Pancreas (tissue), 10 donors: ENCODE measurements at regions not wholly inside any gene's neighbourhood (a gene's known extent, or its start where the extent isn't known, plus 50 kb on each side); places are given as distances from the start of the nearest gene placed in this dataset.

ENCODE experiments used
- ATAC-seq, 4 donors: fragments of 200-7000 bp; cut with Tn5 transposase; one replicate each; pipeline versions ENCODE4 v1.8.0 to v1.9.1; 2020; ENCODE audit warnings: mild to moderate bottlenecking in 4 of 4, moderate library complexity in 4 of 4
- DNase-seq, 6 donors: peaks; one replicate each; pipeline ENCODE4 v3.0.0-alpha.2; 2020
- FAIRE-seq: peaks from 2 replicates; lab custom pipeline; 2012; peaks lifted over from hg19 to GRCh38; lab: Jason Lieb, UNC
- H3K27ac ChIP-seq, 4 donors: fragments of 200-600 bp; sonication (generic); 1 replicate in 3 of 4; 2 replicates in 1 of 4; pipeline versions ENCODE4 v1.5.0 to v1.8.0; 2020
- H3K27me3 ChIP-seq, 4 donors: fragments of 200-600 bp; one replicate each; pipeline ENCODE4 v1.8.0; 2021
- H3K36me3 ChIP-seq, 3 donors: fragments of 200-600 bp; sonication (generic) in 1 of 3; one replicate each; pipeline versions ENCODE4 v1.5.0 to v1.8.0; 2020 to 2021
- H3K4me1 ChIP-seq, 3 donors: fragments of 200-600 bp; one replicate each; pipeline ENCODE4 v1.8.0; 2021
- H3K4me3 ChIP-seq, 4 donors: fragments of 200-600 bp; sonication (generic) in 2 of 4; one replicate each; pipeline versions ENCODE4 v1.5.0 to v1.8.0; 2020 to 2021
- H3K9me3 ChIP-seq, 4 donors: fragments of 200-600 bp; one replicate each; pipeline ENCODE4 v1.8.0; 2021
- WGBS, 2 donors: extraction: QIAGEN DNeasy Blood & Tissue Kit; methylation state at CpG; one replicate each; pipeline ENCODE4 v1.1.7; 2013; 5-methylcytosine and 5-hydroxymethylcytosine counted together
- intact Hi-C, 3 donors: fragments of 100-400 bp; cut with DNase I; formaldehyde crosslinking; loops; one replicate each; pipeline versions ENCODE4 v1.11.1 to v1.14.2; 2022
- TF ChIP-seq, protein P1 (sequence below), 4 donors: fragments of 200-600 bp; sonication (generic) in 3 of 4; IDR thresholded peaks; one replicate each; pipeline versions ENCODE4 v1.5.0 to v1.8.0; 2021; ENCODE audit warnings: antibody characterized with exemption in 4 of 4
- donor health status: healthy with polysubstance abuse.
- donor health status: DM: no; HTN: no; CAD: no; lungs with moderate emphysema.
- donor health status: DM: no; HTN: no; CAD: no.
- donor health status: control.
- donor health status: control.
- donor health status: Bipolar disorder and iron deficiency.
- donor health status: DM: yes; HTN: yes; CAD: no.
- donor health status: DM: no; HTN: no; CAD: no.
- donor health status: DM: no; HTN: no; CAD: no.
- donor health status: DM: yes; HTN: yes; CAD: no.

DNA sequence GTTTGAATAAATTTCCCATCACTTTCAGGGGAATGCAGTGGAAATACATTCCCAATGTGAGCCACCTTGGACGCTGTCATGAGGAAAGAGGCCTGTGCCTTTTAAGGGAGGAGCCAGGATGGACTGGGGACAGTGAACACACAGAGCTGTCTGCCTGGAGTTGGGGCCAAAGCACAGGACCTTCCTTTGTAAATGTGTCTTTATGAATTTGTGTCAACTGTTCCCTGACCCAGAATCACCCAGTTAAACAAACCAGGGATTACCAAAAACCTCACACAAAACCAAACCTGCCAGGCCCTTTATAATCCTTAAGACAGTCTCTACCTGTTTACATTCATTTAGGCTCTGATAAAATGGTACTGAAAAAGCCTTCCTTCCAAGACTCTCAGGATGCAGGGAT lies 513.7 kb downstream of the MAFB start:
- Histone ChIP-seq H3K36me3 (no peaks in the 10 kb centered on the region), H3K9me3 (no peaks in the 10 kb centered on the region), H3K27ac (no peak overlapping the region), H3K4me3 (no peak overlapping the region), H3K27me3 (no peaks in the 10 kb centered on the region), H3K4me1 (no peaks in the 10 kb centered on the region)
- ATAC-seq: no peak
- TF ChIP-seq, protein P1, sequence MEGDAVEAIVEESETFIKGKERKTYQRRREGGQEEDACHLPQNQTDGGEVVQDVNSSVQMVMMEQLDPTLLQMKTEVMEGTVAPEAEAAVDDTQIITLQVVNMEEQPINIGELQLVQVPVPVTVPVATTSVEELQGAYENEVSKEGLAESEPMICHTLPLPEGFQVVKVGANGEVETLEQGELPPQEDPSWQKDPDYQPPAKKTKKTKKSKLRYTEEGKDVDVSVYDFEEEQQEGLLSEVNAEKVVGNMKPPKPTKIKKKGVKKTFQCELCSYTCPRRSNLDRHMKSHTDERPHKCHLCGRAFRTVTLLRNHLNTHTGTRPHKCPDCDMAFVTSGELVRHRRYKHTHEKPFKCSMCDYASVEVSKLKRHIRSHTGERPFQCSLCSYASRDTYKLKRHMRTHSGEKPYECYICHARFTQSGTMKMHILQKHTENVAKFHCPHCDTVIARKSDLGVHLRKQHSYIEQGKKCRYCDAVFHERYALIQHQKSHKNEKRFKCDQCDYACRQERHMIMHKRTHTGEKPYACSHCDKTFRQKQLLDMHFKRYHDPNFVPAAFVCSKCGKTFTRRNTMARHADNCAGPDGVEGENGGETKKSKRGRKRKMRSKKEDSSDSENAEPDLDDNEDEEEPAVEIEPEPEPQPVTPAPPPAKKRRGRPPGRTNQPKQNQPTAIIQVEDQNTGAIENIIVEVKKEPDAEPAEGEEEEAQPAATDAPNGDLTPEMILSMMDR (IDR thresholded peaks at IDR 0.05): no peak
- no peak for FAIRE-seq
- DNase-seq: no peak
- WGBS, 2 donors: 53 to 58% methylated on average over 1 of the region's 1 CpG
- intact Hi-C loops: no loop called here

DNA sequence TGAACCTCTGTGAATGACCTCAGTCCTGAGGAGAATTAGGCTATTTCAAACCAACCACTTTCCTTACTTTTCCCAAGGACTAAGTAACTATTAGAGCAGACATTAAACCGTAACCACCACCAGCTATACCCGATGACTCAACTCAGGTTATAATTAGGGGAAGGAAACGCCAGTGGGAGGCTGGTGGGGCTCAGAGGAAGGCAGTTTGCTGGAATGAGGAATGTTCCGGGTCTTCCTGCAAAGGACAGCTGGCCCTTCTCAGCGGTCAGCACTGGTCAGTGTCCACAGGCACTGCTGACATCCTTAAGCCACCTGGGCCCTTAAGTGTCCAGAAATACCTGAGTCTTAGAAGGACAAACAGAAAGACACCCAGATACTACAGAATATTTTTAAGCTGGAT lies 515.2 kb downstream of the MAFB start:
- H3K4me1 ChIP-seq: no peaks in the 10 kb centered on the region
- H3K4me3 ChIP-seq: no peak overlapping the region
- no peak for ATAC-seq
- FAIRE-seq: no peak
- H3K27ac ChIP-seq: no peak overlapping the region
- WGBS, 2 donors: 61 to 73% methylated on average over 5 of the region's 5 CpGs
- TF ChIP-seq, protein P1 (IDR thresholded peaks at IDR 0.05): no peak
- H3K27me3 ChIP-seq: no peaks in the 10 kb centered on the region
- H3K9me3 ChIP-seq: no peaks in the 10 kb centered on the region
- no peak for DNase-seq
- intact Hi-C loops: no loop called here
- no peaks in the 10 kb centered on the region for H3K36me3 ChIP-seq

DNA sequence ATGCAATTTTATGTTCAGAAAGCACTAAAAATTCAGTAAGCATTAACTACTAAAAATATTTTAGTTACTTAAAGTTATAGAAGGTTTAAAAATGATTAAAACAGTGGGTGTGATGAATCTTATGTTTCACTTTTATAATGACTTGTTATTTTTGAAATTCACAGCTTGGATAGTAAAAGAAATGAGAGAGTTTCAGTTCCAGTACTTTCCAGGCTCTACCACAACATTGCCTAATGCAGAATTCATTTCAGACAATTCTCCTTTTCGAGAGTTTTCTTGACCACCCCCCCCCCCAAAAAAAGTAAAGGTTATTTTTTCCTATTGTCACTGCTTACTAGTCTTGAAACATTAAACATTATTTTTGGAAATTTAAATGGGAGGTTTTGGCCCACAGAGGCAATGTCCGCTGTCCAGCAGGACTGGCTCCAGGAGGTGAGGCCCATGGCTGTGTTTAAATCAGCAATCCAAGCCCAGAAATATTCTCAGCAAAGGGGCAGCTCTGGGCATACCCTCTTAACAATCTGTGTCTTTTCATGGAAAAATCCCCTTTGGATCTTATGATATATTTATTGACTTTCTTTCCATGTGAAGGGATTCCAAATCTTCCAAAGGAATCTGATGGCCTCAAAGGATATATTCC lies 519.9 kb downstream of the MAFB start:
- TF ChIP-seq, protein P1 (IDR thresholded peaks at IDR 0.05): no peak
- WGBS, 2 donors: 67 to 70% methylated on average over 2 of the region's 2 CpGs
- peaks cover 0 to 3% (median 0%) of the 10 kb centered on the region in 4 donors for H3K27me3 ChIP-seq
- no peak for ATAC-seq
- no peak overlapping the region for H3K4me3 ChIP-seq
- DNase-seq: no peak
- no peaks in the 10 kb centered on the region for H3K36me3 ChIP-seq
- intact Hi-C loops: no loop called here
- no peak overlapping the region for H3K27ac ChIP-seq
- FAIRE-seq: no peak
- no peaks in the 10 kb centered on the region for H3K9me3 ChIP-seq
- no peaks in the 10 kb centered on the region for H3K4me1 ChIP-seq

DNA sequence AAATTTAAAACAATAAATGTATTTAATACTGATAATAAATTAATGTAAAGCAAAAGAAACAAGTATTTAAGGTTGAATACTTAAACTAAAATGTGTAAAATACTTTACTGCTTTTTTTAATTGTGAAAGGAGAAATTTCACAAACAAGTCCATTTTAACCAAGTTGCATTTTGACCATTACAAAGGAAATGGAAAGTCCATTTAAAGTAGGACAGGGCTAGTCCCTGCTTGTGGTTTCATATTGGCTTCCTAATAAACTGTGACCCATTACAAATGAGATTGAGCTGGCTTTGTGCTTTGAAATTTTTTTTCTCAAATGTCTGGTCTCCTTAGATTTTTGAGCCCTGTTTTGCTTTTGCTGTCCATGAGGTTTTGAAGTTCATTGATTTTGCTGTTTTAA lies 527.6 kb downstream of the MAFB start:
- H3K9me3 ChIP-seq: no peaks in the 10 kb centered on the region
- FAIRE-seq (no peak), DNase-seq (no peak), ATAC-seq (no peak)
- H3K4me1 ChIP-seq: no peaks in the 10 kb centered on the region
- H3K4me3 ChIP-seq: no peak overlapping the region
- intact Hi-C loops: no loop called here
- H3K27me3 ChIP-seq: no peaks in the 10 kb centered on the region
- TF ChIP-seq, protein P1 (IDR thresholded peaks at IDR 0.05): no peak
- no peak overlapping the region for H3K27ac ChIP-seq
- H3K36me3 ChIP-seq: no peaks in the 10 kb centered on the region

DNA sequence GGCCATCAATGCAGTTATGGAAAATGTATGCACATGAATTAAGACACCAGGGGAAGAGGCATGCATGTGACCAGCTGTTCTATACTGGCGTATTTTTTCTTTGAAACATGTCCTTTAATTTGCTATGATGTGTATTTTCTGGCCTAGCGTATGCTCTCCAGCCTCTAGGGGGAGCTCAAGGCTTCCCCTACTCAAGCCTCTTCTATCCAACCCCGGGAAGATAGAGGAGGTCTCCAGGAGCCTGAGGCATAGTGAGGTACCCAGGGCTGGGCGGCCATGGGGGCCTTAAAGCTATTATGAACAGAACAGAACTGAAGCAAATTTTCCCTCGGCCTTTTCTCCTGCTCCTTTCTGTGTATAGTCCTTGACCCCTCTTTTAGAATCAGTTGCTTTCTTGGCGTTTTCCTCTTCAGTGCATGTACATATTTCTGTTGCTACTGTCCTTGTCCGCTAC lies 528.9 kb downstream of the MAFB start:
- H3K36me3 ChIP-seq: no peaks in the 10 kb centered on the region
- TF ChIP-seq, protein P1 (IDR thresholded peaks at IDR 0.05): peak in 3 of 4 donors; percentile 18 to 50 (median 26)
- no peak for FAIRE-seq
- H3K27ac ChIP-seq: no peak overlapping the region
- no peak overlapping the region for H3K4me3 ChIP-seq
- no peaks in the 10 kb centered on the region for H3K4me1 ChIP-seq
- H3K27me3 ChIP-seq: no peaks in the 10 kb centered on the region
- no peaks in the 10 kb centered on the region for H3K9me3 ChIP-seq
- peak in 4 of 6 donors; percentile 9 to 49 (median 21) for DNase-seq
- peak in 3 of 4 donors; percentile 74 to 87 (median 83) for ATAC-seq
- WGBS, 2 donors: 73 to 75% methylated on average over 7 of the region's 7 CpGs
- intact Hi-C loops: no loop called here
